ENCODE measurements at regions not wholly inside any gene's neighbourhood (a gene's known extent, or its start where the extent isn't known, plus 50 kb on each side); places are given as distances from the start of the nearest gene placed in this dataset.

- no peak for DNase-seq
Measured at GRCh38 chr6:95517568-95517967, 59.8 kb upstream of the MANEA start.

GRCh38 chr6:95518630-95519227 is 58.6 kb upstream of the MANEA start:
- no peak for DNase-seq

GRCh38 chr6:95519228-95520037 is 57.9 kb upstream of the MANEA start:
- DNase-seq, result no peak

GRCh38 chr6:95521181-95521580 is 56.2 kb upstream of the MANEA start:
- DNase-seq, result no peak

All from DMS153 (cell line).